K562 (cell line): ENCODE measurements at regions not wholly inside any gene's neighbourhood (a gene's known extent, or its start where the extent isn't known, plus 50 kb on each side); places are given as distances from the start of the nearest gene placed in this dataset.

Source experiments
- SLC30A9 ChIP-seq: fragments of 250-450 bp; sonication (Bioruptor Pico); IDR thresholded peaks from 2 replicates; pipeline ENCODE4 v1.8.0; 2022; ENCODE audit warnings: mild to moderate bottlenecking, moderate library complexity
- TCF7L2 ChIP-seq: fragments of 150-350 bp; IDR thresholded peaks from 2 replicates; pipeline ENCODE4 v1.6.1; 2016; ENCODE audit warnings: low read depth, mild to moderate bottlenecking, low read length, moderate library complexity
- TF ChIP-seq, protein P1 (sequence below): fragments of 250-450 bp; sonication (Bioruptor Pico); IDR thresholded peaks from 2 replicates; pipeline ENCODE4 v1.5.0; 2021; ENCODE audit warnings: mild to moderate bottlenecking, borderline replicate concordance
- TF ChIP-seq, protein P2 (sequence below): sonication (generic); formaldehyde crosslinking; IDR thresholded peaks from 2 replicates; pipeline ENCODE4 v1.5.0; 2020; ENCODE audit warnings: missing genetic modification reagents

DNA sequence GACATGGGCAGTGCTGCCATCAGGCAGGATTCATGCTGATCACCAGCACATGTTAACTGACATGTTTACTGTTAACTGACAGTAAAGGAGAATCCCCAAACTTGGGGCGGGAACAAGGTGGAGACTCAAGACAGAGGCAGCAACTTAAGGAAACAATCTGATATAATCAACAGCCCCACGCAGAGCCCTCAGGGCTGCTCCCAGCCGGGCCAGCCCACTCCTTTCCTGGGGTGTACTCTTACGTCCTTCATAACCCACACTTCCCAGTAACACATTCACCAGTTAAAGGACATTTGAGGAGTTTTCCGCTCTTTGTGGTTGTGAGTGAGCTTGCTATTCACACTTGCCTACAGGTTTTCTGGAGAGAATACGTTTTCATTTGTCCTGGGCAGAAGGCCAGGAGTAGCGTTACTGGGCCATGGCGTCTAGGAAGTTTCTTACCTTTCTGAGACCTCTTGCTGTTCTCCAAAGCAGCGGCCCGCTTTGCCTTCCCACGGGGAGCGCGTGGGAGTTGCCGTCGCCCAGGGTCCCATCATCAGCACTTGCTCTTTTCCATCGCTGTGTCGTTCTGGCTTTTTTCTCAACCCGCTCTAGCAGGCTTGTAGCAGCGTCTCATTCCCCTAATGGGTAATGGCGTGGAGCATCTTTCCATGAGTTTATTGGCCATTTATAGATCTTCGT, 56.4 kb downstream of the FOXF2 start:
- TF ChIP-seq, protein P1, sequence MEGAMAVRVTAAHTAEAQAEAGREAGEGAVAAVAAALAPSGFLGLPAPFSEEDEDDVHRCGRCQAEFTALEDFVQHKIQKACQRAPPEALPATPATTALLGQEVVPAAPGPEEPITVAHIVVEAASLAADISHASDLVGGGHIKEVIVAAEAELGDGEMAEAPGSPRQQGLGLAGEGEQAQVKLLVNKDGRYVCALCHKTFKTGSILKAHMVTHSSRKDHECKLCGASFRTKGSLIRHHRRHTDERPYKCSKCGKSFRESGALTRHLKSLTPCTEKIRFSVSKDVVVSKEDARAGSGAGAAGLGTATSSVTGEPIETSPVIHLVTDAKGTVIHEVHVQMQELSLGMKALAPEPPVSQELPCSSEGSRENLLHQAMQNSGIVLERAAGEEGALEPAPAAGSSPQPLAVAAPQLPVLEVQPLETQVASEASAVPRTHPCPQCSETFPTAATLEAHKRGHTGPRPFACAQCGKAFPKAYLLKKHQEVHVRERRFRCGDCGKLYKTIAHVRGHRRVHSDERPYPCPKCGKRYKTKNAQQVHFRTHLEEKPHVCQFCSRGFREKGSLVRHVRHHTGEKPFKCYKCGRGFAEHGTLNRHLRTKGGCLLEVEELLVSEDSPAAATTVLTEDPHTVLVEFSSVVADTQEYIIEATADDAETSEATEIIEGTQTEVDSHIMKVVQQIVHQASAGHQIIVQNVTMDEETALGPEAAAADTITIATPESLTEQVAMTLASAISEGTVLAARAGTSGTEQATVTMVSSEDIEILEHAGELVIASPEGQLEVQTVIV (CRISPR knock-in tag), result no peak
- TF ChIP-seq SLC30A9 (CRISPR knock-in tag) (no peak), TCF7L2 (no peak)
- TF ChIP-seq, protein P2, sequence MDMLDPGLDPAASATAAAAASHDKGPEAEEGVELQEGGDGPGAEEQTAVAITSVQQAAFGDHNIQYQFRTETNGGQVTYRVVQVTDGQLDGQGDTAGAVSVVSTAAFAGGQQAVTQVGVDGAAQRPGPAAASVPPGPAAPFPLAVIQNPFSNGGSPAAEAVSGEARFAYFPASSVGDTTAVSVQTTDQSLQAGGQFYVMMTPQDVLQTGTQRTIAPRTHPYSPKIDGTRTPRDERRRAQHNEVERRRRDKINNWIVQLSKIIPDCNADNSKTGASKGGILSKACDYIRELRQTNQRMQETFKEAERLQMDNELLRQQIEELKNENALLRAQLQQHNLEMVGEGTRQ, result no peak
